ENCODE measurements at regions not wholly inside any gene's neighbourhood (a gene's known extent, or its start where the extent isn't known, plus 50 kb on each side); places are given as distances from the start of the nearest gene placed in this dataset.
A peak's percentile ranks its signal among the peaks of the same experiment; 100 is the strongest.

DNA sequence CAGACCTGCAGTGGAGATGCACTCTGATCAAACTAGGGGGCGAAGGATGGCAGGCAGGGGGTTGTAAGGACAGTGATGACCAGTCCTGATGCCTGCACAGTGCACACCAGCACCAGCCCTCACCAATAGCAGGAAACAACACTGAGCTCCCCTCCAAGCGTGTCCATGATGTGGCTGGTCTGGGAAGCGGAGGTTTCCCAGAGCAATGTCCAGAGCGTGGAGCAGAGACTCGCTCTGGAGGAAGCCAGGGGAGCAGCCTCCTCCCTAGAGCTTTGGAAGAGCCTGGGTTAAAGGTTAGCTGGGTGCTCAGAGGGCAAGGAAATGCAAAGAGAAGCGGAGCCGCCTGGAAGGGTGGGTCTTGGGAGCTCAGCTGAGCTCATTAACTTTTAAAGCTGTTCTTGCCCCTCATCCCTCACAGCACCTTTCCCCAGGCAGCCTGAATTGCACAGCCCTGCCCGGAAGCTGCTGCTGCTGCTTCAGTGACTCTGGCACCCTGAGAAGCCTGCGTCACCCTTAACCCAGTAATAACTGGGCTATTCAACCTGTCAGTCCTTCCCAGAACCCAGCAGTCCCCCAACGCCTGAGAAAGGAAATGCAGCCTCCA is 162.2 kb upstream of the RAB4A start:
- H3K36me3 Mint-ChIP-seq (ENCODE audit: low read depth), result no peaks in the 10 kb centered on the region
- peaks cover 27% of the 10 kb centered on the region for H3K4me1 Mint-ChIP-seq (ENCODE audit: low read depth)
- intact Hi-C loops (cut with micrococcal nuclease), result no loop called here
- no peak overlapping the region for H3K4me3 Mint-ChIP-seq
- no peaks in the 10 kb centered on the region for H3K9me3 Mint-ChIP-seq
- peak overlapping the region; percentile 2 for H3K27ac Mint-ChIP-seq
- peaks cover 15% of the 10 kb centered on the region for H3K27me3 Mint-ChIP-seq

DNA sequence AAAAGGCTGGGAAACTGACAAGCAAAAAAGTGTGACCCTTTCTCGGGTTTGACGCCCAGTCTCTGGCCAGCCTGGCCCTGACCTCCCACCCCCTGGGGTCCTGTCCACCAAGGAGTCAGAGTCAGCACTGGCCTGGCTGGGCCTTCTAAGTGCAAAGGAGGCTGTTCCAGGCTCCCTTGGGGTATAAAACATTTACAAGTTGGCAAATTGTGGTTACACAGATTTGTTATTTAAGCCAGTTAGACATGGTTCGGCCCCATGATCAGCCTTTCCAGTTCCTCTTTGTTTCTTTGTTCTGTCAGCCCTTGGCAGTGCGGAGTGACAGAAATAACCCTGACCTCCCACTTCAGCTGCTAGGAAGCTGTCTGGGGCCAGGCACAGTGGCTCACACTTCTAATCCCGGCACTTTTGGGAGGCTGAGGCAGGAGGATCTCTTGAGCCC is 161.6 kb upstream of the RAB4A start:
- Mint-ChIP-seq H3K36me3 (ENCODE audit: low read depth) (no peaks in the 10 kb centered on the region), H3K9me3 (no peaks in the 10 kb centered on the region), H3K27me3 (peaks cover 22% of the 10 kb centered on the region), H3K4me1 (ENCODE audit: low read depth) (peaks cover 33% of the 10 kb centered on the region), H3K4me3 (no peak overlapping the region), H3K27ac (peak overlapping the region; percentile 2)
- intact Hi-C loops (cut with micrococcal nuclease), result no loop called here

DNA sequence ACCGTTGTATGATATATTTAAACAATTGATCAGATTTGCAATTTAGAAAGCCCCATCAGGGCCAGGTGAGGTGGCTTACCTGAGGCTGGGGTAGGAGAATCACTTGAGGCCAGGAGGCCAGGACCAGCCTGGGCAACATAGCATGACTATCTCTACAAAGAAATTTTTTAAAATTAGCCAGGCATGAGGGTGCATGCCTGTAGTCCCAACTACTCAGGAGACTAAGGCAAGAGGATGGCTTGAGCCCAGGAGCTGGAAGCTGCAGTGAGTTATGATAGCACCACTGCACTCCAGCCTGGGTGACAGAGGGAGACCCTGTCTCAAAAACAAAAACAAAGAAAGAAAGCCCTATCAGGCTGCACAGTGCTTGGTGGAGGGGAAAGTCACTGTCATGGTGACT is 159.9 kb upstream of the RAB4A start:
- intact Hi-C loops (cut with micrococcal nuclease), result no loop called here
- Mint-ChIP-seq H3K4me3 (no peak overlapping the region), H3K4me1 (ENCODE audit: low read depth) (peaks cover 36% of the 10 kb centered on the region), H3K27me3 (peaks cover 28% of the 10 kb centered on the region), H3K36me3 (ENCODE audit: low read depth) (no peaks in the 10 kb centered on the region), H3K27ac (peak overlapping the region; percentile 12), H3K9me3 (no peaks in the 10 kb centered on the region)

DNA sequence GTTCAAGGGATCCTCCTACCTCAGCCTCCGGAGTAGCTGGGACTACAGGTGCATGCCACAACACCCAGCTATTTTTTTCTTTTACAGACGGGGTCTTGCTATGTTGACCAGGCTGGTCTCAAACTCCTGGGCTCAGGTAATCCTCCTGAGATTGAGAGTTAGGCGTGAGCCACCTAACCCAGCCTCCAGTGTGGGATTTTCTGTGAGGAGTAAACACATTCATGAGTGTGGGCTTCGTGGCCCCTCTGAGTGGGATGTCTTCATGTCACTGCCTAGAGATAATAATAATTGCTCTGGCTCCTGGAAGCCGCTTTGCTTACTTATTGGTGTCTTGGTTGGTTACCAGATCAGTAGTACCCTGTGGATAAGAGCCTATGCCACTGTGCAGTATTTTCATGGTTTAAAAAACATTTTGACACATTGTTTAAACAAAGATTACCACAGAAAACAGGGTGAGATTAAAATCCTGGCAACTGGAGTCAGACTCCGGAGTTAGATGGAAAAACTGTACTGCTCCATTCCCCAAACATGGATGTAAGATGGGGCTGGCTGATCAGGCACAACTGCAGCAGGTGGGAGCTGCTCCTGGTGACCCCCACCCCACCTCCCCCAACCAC is 159.1 kb upstream of the RAB4A start:
- H3K4me3 Mint-ChIP-seq, result no peak overlapping the region
- intact Hi-C loops (cut with micrococcal nuclease), result no loop called here
- H3K36me3 Mint-ChIP-seq (ENCODE audit: low read depth), result no peaks in the 10 kb centered on the region
- peaks cover 26% of the 10 kb centered on the region for H3K27me3 Mint-ChIP-seq
- peak overlapping the region; percentile 12 for H3K27ac Mint-ChIP-seq
- H3K9me3 Mint-ChIP-seq, result no peaks in the 10 kb centered on the region
- H3K4me1 Mint-ChIP-seq (ENCODE audit: low read depth), result peaks cover 36% of the 10 kb centered on the region

DNA sequence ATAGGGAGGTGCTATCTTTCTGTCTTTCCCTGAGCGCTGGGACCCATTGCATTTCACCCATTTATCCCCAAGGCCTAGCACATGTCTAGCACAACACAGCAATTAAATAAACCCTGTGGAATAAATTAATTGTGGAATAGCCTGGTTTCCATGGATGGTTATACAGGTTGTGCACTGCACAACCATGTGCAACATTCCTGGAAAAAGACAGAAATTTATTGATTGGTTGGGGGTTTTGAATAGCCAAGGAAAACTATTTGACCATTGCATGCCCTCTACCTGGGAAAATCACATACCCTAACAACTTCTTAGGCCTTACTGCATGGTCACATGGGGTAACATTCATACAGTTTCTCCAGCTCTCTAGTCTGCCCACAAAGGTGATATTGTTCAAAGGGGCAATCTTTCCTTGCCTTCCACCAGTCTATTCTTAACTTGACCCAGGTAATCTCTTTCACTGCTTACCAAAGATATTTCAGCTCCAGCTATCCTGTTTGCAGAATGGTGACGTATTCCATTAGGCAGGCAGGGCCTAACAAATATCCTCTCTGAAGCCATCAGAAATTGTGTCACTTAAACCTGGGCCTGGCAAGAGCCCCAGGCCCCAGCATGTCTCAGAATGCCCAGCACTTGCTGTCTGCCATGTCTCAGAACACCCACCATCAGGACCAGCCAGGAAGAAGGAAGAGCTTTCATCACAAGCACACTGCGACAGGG is 157.9 kb upstream of the RAB4A start:
- Mint-ChIP-seq H3K36me3 (ENCODE audit: low read depth) (no peaks in the 10 kb centered on the region), H3K4me3 (no peak overlapping the region), H3K27ac (no peak overlapping the region), H3K27me3 (peaks cover 21% of the 10 kb centered on the region), H3K9me3 (no peaks in the 10 kb centered on the region), H3K4me1 (ENCODE audit: low read depth) (peaks cover 42% of the 10 kb centered on the region)
- intact Hi-C loops (cut with micrococcal nuclease), result no loop called here

DNA sequence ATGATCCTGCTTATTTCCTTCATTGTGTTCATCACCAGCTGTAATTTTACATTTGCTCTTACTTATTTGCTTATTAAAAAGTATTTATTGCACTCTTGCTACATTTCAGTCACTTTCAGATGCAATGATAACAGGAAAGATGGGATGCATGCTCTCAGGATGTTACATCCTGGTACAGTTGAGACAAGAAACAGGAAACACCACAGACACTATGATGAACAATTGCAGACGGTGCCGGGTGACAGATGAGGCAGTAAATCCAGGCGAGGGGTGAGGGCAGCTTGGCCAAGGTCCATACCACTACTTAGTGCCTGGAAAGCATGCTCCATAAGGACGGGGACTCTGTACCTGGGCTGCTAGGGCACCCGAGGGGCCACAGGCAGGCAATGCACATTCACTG is 156.6 kb upstream of the RAB4A start:
- Mint-ChIP-seq H3K27ac (no peak overlapping the region), H3K9me3 (peaks cover 3% of the 10 kb centered on the region), H3K4me1 (ENCODE audit: low read depth) (peaks cover 30% of the 10 kb centered on the region), H3K4me3 (no peak overlapping the region), H3K36me3 (ENCODE audit: low read depth) (no peaks in the 10 kb centered on the region), H3K27me3 (peaks cover 20% of the 10 kb centered on the region)
- intact Hi-C loops (cut with micrococcal nuclease), result no loop called here

DNA sequence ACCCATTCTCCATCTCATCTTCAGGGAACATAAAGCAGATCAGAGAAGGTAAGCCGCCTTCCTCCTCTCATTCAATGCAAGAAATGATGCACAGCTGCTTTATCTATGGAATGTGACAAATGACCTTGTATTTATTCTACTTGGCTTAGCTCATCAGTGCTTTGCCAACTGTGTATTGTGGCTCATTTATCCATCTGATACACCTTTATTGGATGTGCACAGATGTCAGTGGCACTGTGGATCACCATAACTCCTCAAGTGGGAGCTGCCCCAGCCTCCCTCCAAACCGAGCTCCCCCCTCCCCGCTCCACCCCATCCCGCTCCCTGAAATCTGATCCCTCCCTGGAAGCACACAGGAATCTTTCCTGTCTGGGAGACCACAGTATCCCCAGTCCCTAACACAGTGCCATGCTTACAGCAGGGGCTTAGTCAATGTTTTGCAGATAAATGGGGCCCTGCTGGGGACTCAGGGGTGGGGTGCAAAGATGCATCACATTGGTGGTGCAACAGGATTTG is 156.0 kb upstream of the RAB4A start:
- Mint-ChIP-seq H3K9me3 (peaks cover 9% of the 10 kb centered on the region), H3K27me3 (peaks cover 20% of the 10 kb centered on the region), H3K4me3 (no peak overlapping the region), H3K4me1 (ENCODE audit: low read depth) (peaks cover 24% of the 10 kb centered on the region), H3K36me3 (ENCODE audit: low read depth) (no peaks in the 10 kb centered on the region), H3K27ac (no peak overlapping the region)
- intact Hi-C loops (cut with micrococcal nuclease), result no loop called here

DNA sequence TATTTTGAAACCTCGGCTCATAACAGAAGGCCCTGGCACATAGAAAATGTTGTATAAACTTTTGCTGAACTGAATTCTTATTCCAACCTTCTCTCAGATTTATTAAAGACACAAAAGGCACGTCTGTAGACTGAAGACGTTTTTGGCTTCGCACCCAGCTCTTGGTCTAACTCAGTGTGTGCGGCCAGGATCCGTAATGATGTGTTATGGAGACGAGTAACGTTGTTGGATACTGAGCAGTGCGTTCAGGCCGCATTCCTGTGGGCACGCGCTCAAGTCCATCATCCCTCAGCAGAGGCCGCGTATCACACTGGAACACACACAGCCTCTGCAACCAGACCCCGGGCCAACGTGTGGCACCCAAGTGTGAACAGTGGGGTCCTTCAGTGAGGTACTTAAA is 154.8 kb upstream of the RAB4A start:
- Mint-ChIP-seq H3K27me3 (peaks cover 24% of the 10 kb centered on the region), H3K9me3 (peaks cover 9% of the 10 kb centered on the region), H3K36me3 (ENCODE audit: low read depth) (no peaks in the 10 kb centered on the region), H3K4me3 (no peak overlapping the region), H3K27ac (no peak overlapping the region), H3K4me1 (ENCODE audit: low read depth) (peaks cover 21% of the 10 kb centered on the region)
- intact Hi-C loops (cut with micrococcal nuclease), result no loop called here

DNA sequence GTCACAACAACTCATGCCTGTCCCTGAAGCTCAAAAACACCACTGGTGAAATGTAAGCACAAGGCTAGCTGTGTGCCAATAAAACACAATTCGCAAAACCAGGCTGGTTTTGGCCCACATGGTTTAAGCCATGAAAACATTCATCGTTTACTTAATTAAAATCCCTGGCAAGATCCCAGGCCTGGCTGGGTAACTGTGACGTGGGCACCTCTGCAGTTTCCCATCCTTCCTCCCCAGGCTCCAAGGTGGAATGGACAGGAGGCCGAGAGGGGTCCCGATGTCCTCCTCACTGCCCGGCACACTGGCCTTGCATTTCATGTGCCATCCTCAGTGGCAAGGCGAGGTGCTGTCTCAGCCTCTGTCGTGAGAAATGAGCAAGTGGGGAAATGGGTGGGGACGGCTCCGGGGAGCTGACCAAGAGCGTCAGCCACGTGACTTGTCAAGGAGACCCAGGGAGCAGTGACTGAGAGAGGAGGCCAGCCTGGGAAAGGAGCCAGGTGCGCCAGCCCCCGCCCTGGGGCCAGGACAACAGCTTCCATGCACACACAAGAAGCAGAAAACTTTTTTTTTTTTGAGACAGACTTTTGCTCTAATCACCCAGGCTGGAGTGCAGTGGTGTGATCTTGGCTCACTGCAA is 153.1 kb upstream of the RAB4A start:
- H3K27ac Mint-ChIP-seq, result no peak overlapping the region

DNA sequence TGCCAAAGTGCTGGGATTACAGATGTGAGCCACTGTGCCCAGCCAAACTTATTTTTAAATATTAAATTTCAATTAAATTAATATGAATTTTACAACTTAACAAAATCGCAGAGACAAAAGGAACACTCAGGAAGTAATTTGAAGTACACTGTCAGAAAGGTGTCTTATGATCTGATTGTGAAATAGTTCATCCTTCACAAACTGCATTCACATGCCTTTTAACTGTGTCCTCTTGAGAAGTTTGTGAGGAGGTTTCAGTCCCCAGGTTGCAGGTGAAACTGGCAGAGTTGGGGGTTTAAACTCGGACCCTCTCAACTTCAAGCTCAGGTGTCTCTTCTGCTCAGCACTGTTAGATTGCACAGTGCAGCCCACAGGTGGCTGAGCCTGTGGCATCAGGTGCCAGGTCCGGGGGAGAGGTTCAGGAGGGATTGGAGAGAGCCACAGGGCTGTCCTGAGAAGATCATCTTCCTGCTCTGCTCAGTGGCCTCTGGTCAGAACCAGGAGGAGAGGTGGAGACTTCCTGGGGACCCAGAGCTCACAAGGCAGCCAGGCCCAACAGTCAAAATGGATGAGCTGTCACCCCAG is 152.3 kb upstream of the RAB4A start:
- Mint-ChIP-seq H3K9me3 (peaks cover 9% of the 10 kb centered on the region), H3K4me3 (no peak overlapping the region), H3K36me3 (ENCODE audit: low read depth) (no peaks in the 10 kb centered on the region), H3K27ac (no peak overlapping the region), H3K4me1 (ENCODE audit: low read depth) (peaks cover 23% of the 10 kb centered on the region), H3K27me3 (peaks cover 41% of the 10 kb centered on the region)
- intact Hi-C loops (cut with micrococcal nuclease), result no loop called here

More for the DNA sequence above, 153.1 kb upstream of the RAB4A start:
- H3K4me1 Mint-ChIP-seq (ENCODE audit: low read depth), result peaks cover 17% of the 10 kb centered on the region
- H3K36me3 Mint-ChIP-seq (ENCODE audit: low read depth), result no peaks in the 10 kb centered on the region
- peaks cover 34% of the 10 kb centered on the region for H3K27me3 Mint-ChIP-seq
- H3K9me3 Mint-ChIP-seq, result peaks cover 9% of the 10 kb centered on the region
- no peak overlapping the region for H3K4me3 Mint-ChIP-seq
- intact Hi-C loops (cut with micrococcal nuclease), result no loop called here

DNA sequence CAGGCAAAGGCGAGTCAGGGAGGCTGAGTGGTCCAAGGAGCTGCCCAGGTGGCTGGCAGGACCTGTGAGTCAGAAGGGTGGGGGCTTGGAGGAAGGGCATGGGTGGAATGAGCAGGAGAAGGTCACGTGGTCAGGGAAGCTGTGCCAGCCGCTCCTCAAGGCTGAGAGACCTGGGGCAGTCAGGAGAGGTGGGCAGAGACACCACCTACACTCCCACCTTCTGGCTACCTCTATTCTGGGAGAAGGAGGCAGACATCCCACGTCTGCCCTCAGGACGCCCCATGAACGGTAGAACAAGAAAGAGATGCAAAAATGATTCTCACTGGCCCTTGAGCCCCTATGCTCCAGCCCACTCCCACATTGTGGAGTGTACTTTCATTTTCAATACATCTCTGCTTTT is 151.8 kb upstream of the RAB4A start:
- Mint-ChIP-seq H3K4me3 (no peak overlapping the region), H3K27me3 (peaks cover 41% of the 10 kb centered on the region), H3K9me3 (peaks cover 9% of the 10 kb centered on the region), H3K4me1 (ENCODE audit: low read depth) (peaks cover 25% of the 10 kb centered on the region), H3K36me3 (ENCODE audit: low read depth) (no peaks in the 10 kb centered on the region), H3K27ac (no peak overlapping the region)
- intact Hi-C loops (cut with micrococcal nuclease), result no loop called here

DNA sequence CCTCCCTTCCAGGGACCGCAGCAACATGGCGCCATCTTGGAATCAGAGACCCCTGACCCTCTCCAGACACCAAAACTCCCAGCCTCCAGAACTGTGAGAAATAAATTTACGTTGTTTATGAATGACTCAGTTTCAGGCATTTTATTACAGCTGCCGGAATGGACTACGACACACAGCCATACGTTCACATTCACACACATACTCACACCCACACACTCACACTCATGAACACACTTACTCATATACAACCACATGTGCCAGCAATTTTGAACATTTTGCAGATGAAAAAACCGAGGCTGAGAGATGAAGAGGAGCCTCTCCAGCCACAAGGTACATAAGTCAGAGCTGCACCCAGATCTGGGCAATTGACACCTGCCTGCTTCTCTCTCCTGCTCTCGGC is 151.0 kb upstream of the RAB4A start:
- peaks cover 37% of the 10 kb centered on the region for H3K27me3 Mint-ChIP-seq
- H3K4me3 Mint-ChIP-seq, result no peak overlapping the region
- H3K9me3 Mint-ChIP-seq, result peaks cover 9% of the 10 kb centered on the region
- peaks cover 21% of the 10 kb centered on the region for H3K4me1 Mint-ChIP-seq (ENCODE audit: low read depth)
- H3K27ac Mint-ChIP-seq, result peak overlapping the region; percentile 10
- intact Hi-C loops (cut with micrococcal nuclease), result no loop called here
- no peaks in the 10 kb centered on the region for H3K36me3 Mint-ChIP-seq (ENCODE audit: low read depth)

DNA sequence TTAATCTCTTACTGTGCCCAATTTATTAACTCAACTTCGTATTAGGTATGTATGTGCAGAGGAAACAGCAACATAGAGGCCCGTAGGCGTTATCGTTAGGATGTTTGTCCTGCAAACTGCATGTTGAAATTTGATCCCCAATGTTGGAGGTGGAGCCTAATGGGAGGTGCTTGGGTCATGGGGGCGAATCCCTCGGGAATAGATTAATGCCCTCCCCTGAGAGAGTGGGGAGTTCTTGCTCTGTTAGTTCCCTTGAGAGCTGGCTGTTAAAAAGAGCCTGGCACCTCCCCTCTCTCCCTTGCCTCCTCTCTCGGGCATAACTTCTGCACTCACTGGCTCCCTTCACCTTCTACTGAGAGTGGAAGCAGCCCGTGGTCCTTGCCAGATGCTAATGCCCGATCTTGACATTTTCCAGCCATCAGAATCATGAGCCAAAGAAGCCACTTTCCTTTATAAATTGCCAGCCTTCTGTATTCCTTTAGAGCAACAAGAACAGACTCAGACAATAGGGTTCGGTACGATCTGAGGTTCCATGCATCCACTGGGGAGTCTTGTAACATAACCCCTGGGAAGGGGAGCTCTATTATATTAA is 149.0 kb upstream of the RAB4A start:
- Mint-ChIP-seq H3K4me1 (ENCODE audit: low read depth) (peaks cover 26% of the 10 kb centered on the region), H3K27me3 (peaks cover 38% of the 10 kb centered on the region), H3K4me3 (no peak overlapping the region), H3K36me3 (ENCODE audit: low read depth) (no peaks in the 10 kb centered on the region), H3K27ac (peak overlapping the region; percentile 63), H3K9me3 (peaks cover 9% of the 10 kb centered on the region)
- intact Hi-C loops (cut with micrococcal nuclease), result no loop called here
